ENCODE measurements at regions not wholly inside any gene's neighbourhood (a gene's known extent, or its start where the extent isn't known, plus 50 kb on each side); places are given as distances from the start of the nearest gene placed in this dataset.

GRCh38 chr3:164208048-164208447 lies 870.2 kb downstream of the SI start:
- TF ChIP-seq CTCF (IDR thresholded peaks at IDR 0.05) = no peak
- no peak for TF ChIP-seq POLR2A (IDR thresholded peaks at IDR 0.05)
